ENCODE measurements at regions not wholly inside any gene's neighbourhood (a gene's known extent, or its start where the extent isn't known, plus 50 kb on each side); places are given as distances from the start of the nearest gene placed in this dataset.

DNA sequence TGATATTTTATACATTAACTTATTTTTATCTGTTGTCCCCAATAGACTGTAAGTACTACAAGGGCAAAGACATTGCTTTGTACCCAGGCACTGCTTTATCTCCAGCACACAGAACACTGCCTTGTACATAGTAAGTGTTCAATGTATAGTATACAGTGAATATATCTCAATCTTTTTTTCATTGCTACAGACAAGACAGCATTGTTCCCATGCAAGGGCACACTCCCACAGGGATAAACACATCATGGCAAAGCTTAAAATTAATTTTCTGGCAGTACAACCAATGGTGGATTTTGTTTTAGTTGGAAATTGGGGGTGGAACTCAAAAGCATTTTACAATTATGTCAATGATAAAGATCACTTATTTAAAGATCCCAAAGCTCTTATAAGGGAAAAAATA is 112.3 kb upstream of the EEA1 start:
- DNase-seq (ENCODE audit: low read depth in 4 of 4, low spot score in 3 of 4), result no peak

DNA sequence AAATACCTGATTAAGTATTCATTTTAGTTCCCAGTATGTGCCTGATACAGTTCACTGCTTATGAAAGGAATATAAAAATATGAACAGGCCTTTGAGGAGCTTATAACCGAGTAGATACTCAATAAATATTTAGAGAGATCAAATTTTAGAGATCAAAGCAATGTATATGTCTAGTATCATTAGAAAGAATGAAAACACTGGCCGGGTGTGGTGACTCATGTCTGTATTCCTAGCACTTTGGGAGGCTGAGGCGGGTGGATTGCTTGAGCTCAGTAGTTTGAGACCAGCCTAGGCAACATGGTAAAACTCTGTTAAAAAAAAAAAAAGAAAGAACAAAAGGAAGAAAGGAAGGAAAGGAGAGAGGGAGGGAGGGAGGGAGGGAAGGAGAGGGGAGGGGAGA is 113.2 kb upstream of the EEA1 start:
- no peak for DNase-seq (ENCODE audit: low read depth in 4 of 4, low spot score in 3 of 4)

DNA sequence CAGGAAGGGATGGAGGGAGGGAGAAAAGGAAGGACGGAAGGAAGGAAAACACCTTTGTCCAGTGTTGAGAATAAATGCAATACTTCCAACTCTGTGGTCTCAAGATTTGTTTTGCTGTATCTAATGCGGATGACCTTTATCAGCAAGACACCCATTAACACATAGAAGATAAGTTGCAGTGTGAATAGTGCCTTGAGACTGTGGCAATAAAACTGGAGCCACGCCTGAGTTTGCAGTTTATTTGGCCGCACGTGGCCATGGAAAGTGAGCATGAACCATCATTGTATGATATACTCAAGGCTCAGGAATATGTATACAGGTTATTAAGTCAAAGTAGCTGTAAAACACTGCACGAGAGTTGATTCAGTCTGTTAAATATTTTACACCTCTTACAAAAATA is 113.6 kb upstream of the EEA1 start:
- DNase-seq (ENCODE audit: low read depth in 4 of 4, low spot score in 3 of 4), result no peak

DNA sequence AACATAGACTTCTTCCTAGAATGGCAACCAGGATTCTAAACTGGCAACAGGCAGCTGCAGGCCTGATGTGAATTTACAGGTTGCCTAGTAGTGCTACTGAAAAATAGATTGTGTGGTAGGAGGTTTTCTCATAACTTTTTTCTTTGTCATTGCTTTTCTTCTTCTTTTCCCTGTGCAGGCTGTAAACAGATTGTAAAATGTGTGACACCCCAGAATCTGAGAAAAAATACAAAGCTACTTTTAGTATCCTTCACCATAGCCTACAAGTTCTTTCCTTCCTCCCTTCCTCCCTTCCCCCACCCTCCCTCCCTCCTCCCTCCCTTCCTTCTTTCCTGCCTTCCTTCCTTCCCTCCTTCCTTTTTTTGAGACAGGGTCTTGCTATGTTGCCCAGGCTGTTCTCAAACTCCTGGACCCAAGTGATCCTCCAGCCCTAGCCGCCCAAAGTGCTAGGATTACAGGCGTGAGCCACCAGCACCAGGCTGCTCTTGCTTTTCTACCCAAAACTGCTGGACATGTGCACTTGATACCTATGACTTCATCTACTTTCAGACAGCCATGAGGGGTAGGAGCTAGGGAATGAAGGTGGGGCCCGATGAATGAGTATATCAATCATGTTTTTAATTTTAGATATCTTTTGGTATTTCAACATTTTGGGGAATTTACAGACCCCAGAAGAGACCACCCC is 114.2 kb upstream of the EEA1 start:
- no peak for DNase-seq (ENCODE audit: low read depth in 4 of 4, low spot score in 3 of 4)

DNA sequence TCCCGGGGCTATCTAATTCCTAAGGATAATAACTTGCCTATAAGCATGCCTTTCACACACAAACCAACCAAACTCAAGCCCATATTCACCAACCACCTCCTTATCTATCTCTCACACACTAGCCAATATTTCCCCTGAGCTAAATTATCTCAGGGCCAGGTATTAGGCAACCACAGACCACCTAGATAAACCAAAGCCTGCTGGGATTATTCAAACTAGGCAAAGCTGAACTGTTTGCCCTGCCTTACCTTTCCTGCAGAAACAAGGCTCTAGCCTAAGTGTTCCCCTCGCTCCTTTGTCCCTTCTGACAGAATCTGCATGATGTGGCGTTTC is 114.7 kb upstream of the EEA1 start:
- no peak for DNase-seq (ENCODE audit: low read depth in 4 of 4, low spot score in 3 of 4)

DNA sequence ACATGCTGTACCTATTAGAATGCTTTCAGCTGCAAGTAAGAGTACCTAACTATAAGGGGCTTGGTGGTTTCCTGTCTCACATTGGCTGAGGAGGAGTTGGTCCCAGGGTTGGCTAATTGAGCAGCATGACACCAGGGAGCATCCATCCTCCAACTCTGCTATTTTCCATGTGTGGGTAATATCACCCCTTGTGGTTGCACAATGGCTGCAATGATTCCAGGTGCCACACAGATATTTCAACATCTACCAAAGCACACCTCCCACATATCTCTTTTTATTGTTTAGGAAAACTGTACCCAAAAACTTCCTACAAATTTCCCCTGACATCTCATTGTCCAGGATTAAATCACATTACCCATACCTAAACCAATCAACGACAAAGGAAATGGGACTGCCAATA is 118.0 kb upstream of the EEA1 start:
- DNase-seq (ENCODE audit: low read depth in 4 of 4, low spot score in 3 of 4), result no peak

DNA sequence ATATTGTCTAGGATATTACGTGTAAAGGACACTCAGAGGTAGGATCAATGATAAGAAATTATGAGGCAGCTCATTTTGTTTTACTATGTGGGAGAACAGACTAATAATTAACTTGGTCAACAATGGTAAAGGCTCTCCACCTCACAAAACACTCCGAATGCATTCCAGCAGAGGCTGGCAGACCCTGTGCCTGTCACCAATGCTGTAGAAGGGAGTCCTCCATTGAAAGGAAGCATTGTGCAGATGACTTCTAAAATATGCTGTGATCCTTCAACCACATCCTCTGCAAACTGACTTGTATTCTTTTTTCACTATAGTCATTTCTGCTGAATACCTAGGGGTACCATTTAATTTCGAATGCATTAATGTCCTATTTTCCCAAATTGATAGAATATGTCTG is 119.6 kb upstream of the EEA1 start:
- DNase-seq (ENCODE audit: low read depth in 4 of 4, low spot score in 3 of 4), result no peak

DNA sequence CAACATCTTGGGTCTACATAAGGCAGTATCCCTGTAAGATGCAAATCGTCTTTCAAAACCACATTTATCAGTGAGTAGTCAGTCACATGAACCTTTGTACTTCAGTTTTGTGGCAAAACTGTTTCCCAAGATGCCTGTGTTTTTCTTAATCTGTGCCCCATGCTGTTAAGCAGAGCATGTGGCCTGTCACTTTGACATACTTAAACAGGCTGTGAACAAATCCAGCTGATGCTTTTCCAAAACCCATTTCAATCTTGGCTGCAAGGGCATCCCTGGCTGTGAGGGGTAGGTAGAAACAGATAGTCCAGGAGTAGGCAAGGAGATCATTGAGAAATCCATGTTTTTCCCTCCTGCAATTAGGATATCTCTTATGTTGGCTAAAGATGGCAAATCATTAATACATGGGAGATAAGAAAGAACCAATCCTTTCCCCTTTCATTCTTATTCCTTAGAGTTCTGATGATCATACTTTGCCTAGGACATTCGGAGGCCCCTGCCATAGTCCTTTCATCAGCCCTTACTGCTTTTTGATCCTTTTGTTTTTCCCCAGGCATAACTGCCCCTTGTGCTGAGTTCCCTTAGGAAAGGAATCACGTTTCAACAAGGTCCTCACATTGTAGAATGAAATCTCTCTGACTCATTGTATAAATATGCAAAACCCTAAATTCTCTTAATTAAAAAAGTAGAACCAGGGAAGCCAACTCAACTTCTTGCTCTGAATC is 121.1 kb upstream of the EEA1 start:
- DNase-seq (ENCODE audit: low read depth in 4 of 4, low spot score in 3 of 4), result no peak

DNA sequence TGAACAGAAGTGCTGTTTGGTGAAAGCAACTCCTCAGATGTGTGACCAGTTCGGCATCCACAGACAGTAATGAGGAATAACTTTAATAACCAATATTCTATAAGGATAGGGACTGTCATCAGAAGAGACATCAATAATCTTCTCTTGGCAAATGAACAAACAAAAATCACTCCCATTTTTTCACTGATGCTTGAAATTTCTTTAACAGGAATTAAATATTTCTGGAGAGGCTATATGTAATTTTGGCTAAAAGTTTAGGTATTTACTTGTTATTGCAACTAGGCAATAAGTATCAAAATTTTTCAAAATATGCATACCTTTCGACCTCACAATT is 121.6 kb upstream of the EEA1 start:
- no peak for DNase-seq (ENCODE audit: low read depth in 4 of 4, low spot score in 3 of 4)

DNA sequence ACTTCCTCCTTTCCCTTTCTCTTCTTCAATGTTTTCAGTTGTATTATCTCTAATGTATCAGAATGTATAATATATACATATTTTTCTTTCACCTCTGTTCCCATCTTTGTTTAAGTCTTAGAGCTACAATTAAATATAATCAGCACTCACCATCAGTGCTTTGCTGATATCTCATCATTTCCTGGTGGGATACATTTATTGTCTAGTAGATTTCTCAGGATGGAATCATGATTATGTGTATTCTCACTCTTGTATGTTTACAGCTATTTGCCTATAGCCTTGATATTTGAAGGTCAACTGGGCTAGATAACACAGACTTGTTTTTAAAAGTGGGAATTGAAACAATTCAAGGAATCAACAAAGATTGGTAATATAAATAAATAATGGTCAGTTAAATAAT is 124.9 kb upstream of the EEA1 start:
- DNase-seq (ENCODE audit: low read depth in 4 of 4, low spot score in 3 of 4), result no peak

DNA sequence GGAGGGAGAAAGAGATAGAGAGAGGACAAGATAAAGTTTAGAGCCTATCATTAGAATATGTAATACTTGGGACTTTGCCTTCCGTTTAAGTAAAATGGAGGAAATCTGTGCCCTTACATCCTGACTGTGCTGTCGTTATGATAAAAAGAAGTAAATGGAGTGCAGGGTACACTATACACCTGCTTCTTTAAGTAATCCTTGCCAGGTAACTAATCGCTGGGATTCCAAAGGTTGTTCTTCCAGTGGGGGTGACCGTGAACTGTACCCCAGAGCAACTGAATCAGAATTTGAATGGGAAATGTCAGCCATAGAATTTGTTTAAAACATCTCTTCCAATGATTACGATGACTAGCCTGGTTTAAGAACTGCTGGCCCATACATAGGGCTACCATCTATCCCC is 126.1 kb upstream of the EEA1 start:
- no peak for DNase-seq (ENCODE audit: low read depth in 4 of 4, low spot score in 3 of 4)

DNA sequence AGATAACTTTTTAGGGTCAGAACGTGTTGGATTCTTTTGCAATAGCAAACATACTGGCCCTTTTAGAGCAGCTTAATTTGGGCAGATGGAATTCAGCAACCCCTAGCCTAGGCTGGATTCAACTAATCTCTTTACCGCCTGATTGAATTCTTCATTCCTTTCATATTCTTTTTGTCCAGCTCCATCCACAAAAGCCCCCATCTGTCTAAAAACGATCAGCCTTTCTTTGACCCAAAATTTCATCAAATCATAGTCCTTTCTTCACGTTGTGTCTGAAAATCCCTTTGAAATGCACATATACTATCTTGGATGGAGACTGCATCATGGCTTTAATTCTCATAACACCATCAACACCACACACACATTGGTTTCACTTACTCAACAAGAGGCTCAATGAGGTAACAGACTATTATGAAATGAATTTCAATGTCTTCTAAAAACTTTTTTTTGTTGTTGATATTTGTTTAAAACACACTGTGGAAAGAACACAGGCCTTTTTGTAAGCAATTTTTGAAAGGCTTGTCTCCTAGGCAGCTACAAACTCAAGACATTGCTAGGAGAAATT is 128.0 kb upstream of the EEA1 start:
- DNase-seq (ENCODE audit: low read depth in 4 of 4, low spot score in 3 of 4), result no peak

DNA sequence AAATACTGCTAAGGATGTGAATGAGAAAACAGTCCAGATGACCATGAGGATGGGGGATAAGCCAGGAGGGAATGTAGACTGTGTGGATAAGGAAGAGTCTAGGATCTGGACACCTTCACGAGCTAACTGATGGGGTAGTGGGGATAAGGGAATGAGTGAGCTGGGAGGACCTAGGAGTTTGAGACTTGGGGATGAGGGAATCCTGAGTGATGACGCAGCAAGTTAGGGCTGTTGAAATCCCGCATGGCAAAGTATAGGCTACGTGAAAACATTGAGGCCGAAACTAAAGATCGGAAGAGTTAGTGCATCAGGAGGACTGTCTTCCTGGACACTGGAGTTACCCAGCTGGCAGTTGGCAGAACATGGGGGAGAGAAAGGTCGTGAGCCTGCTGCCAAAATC is 129.2 kb upstream of the EEA1 start:
- DNase-seq (ENCODE audit: low read depth in 4 of 4, low spot score in 3 of 4), result no peak

DNA sequence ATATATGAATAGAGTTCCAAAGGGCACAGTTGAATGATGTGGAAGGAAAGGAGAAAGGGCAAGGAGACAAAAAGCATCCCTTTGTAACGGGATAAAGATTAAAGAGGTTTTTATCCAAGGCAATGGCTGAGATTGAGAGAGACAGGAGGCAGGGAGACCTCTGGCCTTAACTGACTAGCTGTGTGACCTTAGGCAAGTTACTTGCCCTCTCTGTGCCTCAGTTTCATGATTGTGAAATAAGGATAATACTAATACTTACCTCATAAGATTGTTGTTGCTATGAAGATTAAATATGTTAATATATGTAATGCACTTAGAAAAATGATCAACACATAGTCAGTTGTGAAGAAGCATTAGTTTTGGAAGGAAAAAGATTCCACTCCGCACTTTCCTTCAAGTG is 130.2 kb upstream of the EEA1 start:
- DNase-seq (ENCODE audit: low read depth in 4 of 4, low spot score in 3 of 4), result no peak

DNA sequence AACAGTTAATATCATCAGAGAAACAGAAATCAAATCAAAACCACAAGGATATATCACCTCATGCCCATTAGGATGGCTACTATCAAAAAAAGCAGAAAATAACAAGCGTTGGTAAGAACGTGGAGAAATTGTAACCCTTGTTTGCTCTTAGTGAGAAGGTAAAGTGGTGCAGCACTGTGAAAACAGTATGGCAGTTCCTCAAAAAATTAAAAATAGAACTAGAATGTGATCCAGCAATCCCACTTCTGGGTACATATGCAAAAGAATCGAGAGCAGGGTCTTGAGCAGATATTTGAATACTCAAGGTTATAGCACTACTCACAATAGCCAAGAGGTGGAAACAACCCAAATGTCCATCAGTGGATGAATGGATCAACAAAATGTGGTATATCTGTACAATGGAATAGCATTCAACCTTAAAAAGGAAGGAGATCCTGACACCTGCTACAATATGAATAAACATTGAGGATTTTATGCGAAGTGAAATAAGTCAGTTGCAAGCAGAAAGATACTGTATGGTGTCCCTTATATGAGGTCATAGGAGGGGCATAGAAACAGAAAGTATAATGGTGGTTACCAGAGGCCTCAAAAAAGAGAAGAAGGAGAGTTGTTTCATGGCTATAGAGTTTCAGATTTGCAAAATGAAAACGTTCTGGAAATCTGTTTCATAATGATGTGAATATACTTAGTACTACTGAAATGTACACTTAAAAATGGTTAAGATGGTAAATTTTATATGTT is 131.0 kb upstream of the EEA1 start:
- DNase-seq (ENCODE audit: low read depth in 4 of 4, low spot score in 3 of 4), result no peak

DNA sequence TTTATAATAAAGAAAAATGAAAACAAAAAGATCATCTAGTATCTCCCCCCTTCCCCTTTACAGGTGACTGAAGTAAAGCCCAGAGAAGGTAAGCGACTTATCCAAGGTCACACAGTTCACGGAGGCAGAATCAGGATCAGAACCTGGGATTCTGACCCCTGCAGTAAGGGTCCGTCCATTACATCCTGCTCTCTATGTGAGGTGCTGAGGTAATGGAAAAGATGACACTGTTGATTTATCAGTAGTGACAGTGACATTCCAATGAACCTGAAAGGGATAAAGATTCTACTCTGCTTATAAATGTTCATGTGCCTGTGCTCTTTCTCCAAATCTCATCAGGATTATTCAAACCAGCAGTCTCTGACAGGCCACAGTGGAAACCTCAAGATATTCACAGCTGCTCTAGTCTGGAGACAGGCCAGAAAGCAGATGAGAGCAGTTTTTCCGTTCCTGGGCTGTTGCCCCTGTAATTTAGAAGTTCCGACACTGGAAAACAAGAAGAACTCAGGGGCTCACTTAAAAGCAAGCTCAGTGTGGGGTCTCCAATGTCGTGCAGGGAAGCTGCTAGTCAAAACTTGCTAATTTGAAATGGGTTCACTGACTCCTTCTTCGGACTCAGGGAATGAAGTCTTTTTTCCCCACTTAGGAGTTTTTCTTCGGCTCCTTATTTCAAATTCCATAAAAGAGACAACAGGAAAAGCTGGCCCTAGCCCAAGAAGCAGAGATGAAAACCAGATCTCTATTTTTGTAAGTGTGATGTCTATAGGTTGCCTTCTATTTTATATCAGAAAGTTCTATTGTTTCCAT is 131.8 kb upstream of the EEA1 start:
- peak; percentile 25 to 42 (median 36) for DNase-seq (ENCODE audit: low read depth in 4 of 4, low spot score in 3 of 4)

DNA sequence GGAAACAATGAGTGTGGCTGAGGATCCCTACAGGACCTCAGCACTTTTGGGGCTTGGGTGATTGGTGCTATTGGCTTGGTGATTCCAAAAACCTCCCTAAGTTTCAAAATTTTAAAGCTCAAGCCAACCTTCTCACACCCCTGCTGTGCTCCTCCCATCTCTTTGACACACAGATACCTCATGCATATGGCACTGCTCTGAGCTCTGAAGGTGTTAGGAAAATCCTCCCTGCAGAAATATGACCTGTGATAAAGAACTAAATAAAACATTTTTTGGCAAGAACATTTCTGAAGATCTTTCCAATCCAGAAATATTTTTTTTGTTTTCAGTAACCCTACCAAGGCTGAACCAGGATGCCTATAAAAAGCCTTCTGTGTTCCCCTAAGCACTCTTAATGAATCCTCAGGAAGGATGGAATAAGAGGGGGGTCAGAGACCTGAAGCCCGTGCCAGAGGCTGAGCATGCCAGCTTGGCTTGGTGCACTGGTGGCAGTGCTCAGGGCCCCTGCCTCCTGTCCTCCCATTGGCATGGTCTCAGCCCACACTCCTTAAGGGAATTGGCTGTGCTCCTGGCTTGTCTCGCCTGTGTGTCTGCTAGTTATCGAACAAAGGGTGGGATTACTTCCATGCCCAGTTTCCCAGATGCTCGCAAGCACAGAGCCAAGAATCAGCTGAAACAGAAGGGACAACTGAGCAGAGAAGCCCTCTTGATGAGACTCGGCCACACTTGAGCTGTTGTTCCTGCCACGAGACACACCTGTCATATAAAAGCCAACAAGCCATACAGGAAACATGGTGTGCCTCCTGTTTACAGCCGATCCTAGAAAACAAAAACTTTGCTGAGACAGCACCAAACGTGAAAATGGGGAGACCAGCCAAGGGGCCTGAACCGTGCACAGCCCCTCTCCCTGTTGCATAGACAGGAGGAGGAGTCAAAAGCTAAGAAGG is 132.7 kb upstream of the EEA1 start:
- no peak for DNase-seq (ENCODE audit: low read depth in 4 of 4, low spot score in 3 of 4)

DNA sequence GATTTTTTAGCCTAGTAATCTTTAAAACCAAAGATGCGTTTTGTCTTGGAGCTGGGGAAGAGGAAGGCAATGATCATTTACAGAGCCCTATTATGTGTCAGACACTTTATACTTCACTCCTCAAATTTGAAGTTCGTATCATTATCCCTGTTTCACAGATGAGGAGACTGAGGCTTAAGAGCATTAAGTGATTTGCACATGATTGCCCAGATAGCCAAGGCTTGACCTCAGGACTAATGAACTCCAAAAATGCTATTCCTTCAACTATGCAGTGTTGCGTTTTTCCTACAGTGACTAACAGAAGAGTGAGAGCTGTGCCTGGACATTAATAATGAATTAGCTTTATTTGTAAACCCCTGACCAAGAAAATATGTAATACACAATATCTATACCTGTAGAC is 136.8 kb upstream of the EEA1 start:
- DNase-seq (ENCODE audit: low read depth in 4 of 4, low spot score in 3 of 4), result no peak

DNA sequence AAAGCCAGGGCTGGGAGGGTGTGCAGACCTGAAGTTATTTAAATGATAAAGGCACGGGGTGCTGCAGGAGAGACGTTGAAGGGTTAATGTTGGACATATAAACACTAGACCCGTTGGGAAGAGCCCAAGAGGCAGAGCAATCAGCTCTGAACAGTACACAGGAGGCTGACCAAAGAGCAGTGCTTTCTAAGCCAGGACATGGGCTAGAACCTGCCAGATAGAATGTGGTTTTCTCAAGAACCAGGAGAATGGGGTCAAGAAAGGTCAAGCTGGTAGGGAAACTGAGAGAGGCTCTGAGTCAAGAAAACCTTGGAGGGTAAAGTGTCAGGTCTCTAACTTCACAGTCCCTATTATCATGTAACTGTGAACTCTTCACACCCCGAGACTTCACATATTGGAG is 143.2 kb upstream of the EEA1 start:
- DNase-seq (ENCODE audit: low read depth in 4 of 4, low spot score in 3 of 4), result no peak

DNA sequence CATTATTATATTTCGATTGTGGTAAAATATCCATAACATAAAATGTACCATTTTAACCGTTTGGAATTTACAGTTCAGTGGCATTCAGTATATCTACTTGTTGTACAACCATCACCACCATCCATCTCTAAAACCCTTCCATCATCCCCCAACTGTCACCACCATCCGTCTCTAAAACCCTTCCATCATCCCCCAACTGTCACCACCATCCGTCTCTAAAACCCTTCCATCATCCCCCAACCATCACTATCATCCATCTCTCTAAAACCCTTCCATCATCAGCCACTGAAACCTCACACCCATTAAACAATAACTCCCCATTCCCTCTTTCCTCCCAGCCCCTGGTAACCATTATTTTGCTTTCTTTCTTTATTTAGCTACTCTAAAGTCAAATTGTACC is 144.2 kb upstream of the EEA1 start:
- DNase-seq (ENCODE audit: low read depth in 4 of 4, low spot score in 3 of 4), result no peak
